ENCODE measurements at regions not wholly inside any gene's neighbourhood (a gene's known extent, or its start where the extent isn't known, plus 50 kb on each side); places are given as distances from the start of the nearest gene placed in this dataset.

DNA sequence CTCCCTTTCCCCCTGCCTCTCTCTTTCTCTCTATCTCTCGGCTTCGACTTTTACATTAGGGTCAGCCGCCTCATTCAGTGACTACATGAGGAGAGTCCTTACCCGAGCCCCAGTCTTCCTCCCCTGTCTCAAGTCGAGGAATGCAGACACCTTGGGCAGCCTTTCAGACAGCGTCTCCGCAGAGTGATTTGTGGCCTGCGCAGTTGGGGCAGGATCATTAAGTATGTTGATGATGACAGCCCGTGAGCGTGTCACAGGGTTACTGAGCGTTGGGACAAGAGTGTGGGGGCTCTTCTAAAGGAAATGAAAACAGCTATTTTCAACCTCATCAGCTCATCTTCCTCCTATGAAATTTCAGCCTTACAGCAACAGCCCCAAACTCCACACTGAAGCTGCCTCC lies 312.1 kb upstream of the GATB start:
- TF ChIP-seq, protein P1, sequence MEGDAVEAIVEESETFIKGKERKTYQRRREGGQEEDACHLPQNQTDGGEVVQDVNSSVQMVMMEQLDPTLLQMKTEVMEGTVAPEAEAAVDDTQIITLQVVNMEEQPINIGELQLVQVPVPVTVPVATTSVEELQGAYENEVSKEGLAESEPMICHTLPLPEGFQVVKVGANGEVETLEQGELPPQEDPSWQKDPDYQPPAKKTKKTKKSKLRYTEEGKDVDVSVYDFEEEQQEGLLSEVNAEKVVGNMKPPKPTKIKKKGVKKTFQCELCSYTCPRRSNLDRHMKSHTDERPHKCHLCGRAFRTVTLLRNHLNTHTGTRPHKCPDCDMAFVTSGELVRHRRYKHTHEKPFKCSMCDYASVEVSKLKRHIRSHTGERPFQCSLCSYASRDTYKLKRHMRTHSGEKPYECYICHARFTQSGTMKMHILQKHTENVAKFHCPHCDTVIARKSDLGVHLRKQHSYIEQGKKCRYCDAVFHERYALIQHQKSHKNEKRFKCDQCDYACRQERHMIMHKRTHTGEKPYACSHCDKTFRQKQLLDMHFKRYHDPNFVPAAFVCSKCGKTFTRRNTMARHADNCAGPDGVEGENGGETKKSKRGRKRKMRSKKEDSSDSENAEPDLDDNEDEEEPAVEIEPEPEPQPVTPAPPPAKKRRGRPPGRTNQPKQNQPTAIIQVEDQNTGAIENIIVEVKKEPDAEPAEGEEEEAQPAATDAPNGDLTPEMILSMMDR (conservative IDR thresholded peaks at IDR 0.05): no peak
- no peak overlapping the region for H3K27ac Mint-ChIP-seq
- no peaks in the 10 kb centered on the region for H3K9me3 Mint-ChIP-seq

DNA sequence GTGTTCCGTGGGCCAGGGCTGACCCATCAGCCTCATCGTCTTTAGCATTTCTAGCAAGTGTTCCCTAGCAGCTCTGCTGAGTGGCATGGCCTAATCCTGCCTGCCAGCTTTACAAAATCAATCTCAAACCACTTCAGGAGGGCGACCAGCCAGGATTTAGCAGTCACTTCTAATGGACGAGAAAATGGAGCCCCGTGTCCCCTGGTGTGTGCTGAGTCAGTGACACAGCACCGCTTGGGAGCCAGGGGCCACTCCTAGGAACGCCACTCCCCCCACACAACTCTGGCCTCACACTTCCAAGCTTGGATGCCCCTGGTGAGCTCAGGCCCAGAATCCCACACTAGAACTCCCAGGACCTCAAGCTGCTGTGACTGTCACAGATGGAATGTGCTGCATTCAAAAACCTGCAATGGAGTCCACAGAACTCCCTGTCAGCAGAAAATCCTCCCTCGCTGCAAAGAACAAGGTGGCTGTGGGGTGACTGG lies 311.2 kb upstream of the GATB start:
- Mint-ChIP-seq H3K4me1 (ENCODE audit: unreplicated experiment) (peaks cover 28% of the 10 kb centered on the region), H3K9me3 (no peaks in the 10 kb centered on the region), H3K36me3 (no peaks in the 10 kb centered on the region), H3K27ac (peak overlapping the region; percentile 62), H3K4me3 (no peak overlapping the region), H3K27me3 (peaks cover 24% of the 10 kb centered on the region)
- DNase-seq (ENCODE audit: extremely low spot score, unreplicated experiment): no peak
- TF ChIP-seq, protein P1 (conservative IDR thresholded peaks at IDR 0.05): no peak

More for the DNA sequence above, 312.1 kb upstream of the GATB start:
- H3K4me1 Mint-ChIP-seq (ENCODE audit: unreplicated experiment): peaks cover 28% of the 10 kb centered on the region
- H3K27me3 Mint-ChIP-seq: peaks cover 26% of the 10 kb centered on the region
- no peaks in the 10 kb centered on the region for H3K36me3 Mint-ChIP-seq
- H3K4me3 Mint-ChIP-seq: peak overlapping the region; percentile 28
- no peak for DNase-seq (ENCODE audit: extremely low spot score, unreplicated experiment)

DNA sequence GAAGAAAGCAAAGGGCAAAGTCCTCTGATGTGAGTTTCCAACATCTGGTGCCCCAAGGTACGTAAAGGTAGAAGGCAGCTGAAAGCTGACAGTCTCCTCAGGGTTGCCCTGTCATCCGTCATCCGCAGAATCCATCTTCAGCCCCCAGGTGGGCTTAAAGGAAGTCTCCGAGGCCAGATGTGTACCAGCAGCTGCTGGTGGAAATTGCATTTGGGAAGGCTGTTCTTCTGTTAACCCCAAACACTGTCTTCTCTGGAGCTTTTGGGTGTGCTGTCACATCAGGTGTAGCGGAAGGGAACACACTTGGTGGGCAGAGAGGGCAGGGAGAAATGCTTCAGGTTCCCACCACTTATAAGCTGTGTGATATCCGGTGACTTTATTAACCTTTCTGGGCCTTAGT lies 310.0 kb upstream of the GATB start:
- no peaks in the 10 kb centered on the region for H3K36me3 Mint-ChIP-seq
- no peak overlapping the region for H3K27ac Mint-ChIP-seq
- no peak for DNase-seq (ENCODE audit: extremely low spot score, unreplicated experiment)
- no peak overlapping the region for H3K4me3 Mint-ChIP-seq
- H3K9me3 Mint-ChIP-seq: no peaks in the 10 kb centered on the region
- TF ChIP-seq, protein P1 (conservative IDR thresholded peaks at IDR 0.05): no peak
- H3K27me3 Mint-ChIP-seq: peaks cover 15% of the 10 kb centered on the region
- peaks cover 28% of the 10 kb centered on the region for H3K4me1 Mint-ChIP-seq (ENCODE audit: unreplicated experiment)

DNA sequence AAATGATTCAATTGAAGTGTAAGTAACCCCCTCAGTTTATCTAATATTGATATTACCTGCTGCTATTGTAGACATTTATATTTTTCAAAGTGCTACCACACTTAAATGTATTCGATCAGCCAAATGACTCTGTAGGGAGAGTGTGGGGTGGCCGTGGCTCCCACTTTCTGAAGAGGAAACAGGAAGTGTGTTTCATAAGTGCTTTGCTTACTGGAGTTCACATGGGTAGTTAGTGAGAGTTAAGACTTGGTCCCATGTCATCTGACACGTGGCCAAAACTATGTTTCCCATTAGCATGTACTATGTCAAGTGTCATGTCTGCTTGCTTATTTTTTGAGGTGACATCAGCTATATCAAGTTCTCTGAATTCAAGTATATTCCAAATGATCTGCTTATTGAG lies 308.1 kb upstream of the GATB start:
- H3K27me3 Mint-ChIP-seq: peaks cover 7% of the 10 kb centered on the region
- peaks cover 29% of the 10 kb centered on the region for H3K4me1 Mint-ChIP-seq (ENCODE audit: unreplicated experiment)
- H3K36me3 Mint-ChIP-seq: no peaks in the 10 kb centered on the region
- TF ChIP-seq, protein P1 (conservative IDR thresholded peaks at IDR 0.05): no peak
- no peaks in the 10 kb centered on the region for H3K9me3 Mint-ChIP-seq
- no peak overlapping the region for H3K27ac Mint-ChIP-seq
- no peak for DNase-seq (ENCODE audit: extremely low spot score, unreplicated experiment)
- H3K4me3 Mint-ChIP-seq: no peak overlapping the region

DNA sequence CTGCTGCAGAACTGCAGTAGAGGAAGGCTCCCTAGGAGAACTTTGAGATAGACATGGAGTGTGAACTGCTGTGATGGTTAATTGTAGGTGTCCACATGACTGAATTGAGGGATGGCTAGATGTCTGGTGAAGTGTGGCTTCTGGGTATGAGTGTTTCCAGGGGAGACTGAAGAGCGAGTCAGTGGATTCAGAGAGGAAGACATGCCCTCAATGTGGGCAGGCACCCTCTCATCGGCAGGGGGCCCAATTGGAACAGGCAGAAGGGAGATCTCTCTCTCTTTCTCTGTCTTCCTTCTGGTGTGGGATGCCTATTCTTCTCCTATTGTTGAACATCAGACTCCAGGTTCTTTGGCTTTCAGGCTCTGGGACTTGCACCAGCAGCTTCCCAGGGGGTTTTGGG lies 304.7 kb upstream of the GATB start:
- Mint-ChIP-seq H3K27ac (no peak overlapping the region), H3K4me3 (no peak overlapping the region), H3K27me3 (peaks cover 7% of the 10 kb centered on the region)

More for the DNA sequence above, 304.7 kb upstream of the GATB start:
- DNase-seq (ENCODE audit: extremely low spot score, unreplicated experiment): no peak
- H3K9me3 Mint-ChIP-seq: no peaks in the 10 kb centered on the region
- H3K36me3 Mint-ChIP-seq: no peaks in the 10 kb centered on the region
- H3K4me1 Mint-ChIP-seq (ENCODE audit: unreplicated experiment): peaks cover 15% of the 10 kb centered on the region
- TF ChIP-seq, protein P1 (conservative IDR thresholded peaks at IDR 0.05): no peak
